ENCODE measurements at regions not wholly inside any gene's neighbourhood (a gene's known extent, or its start where the extent isn't known, plus 50 kb on each side); places are given as distances from the start of the nearest gene placed in this dataset.
"Not testable (repeated sequence)": the region's sequence is repeated elsewhere in the genome, so short reads cannot be mapped to it uniquely, and the experiment has no call there.

- H3K36me3 Mint-ChIP-seq, result no peaks in the 10 kb centered on the region
- H3K9me3 Mint-ChIP-seq, result peaks cover 7 to 11% of the 10 kb centered on the region in 2 donors
- H3K4me3 Mint-ChIP-seq, result no peak overlapping the region
- no peak overlapping the region for H3K27ac Mint-ChIP-seq
- ATAC-seq (replicated peaks) (no peak), DNase-seq (no peak)
- H3K4me1 Mint-ChIP-seq, result no peaks in the 10 kb centered on the region
- H3K27me3 Mint-ChIP-seq, result no peaks in the 10 kb centered on the region
Measured at GRCh38 chr14:46147452-46147851, 504.1 kb downstream of the RPL10L start.

- Mint-ChIP-seq H3K27ac (no peak overlapping the region), H3K36me3 (no peaks in the 10 kb centered on the region), H3K4me1 (no peaks in the 10 kb centered on the region), H3K27me3 (no peaks in the 10 kb centered on the region), H3K9me3 (peaks cover 7 to 11% of the 10 kb centered on the region in 2 donors), H3K4me3 (no peak overlapping the region)
- ATAC-seq (replicated peaks) (no peak), DNase-seq (no peak)
Measured at GRCh38 chr14:46147024-46147423, 504.6 kb downstream of the RPL10L start.

- H3K27ac Mint-ChIP-seq, result no peak overlapping the region
- no peaks in the 10 kb centered on the region for H3K27me3 Mint-ChIP-seq
- no peak overlapping the region for H3K4me3 Mint-ChIP-seq
- no peaks in the 10 kb centered on the region for H3K4me1 Mint-ChIP-seq
- ATAC-seq (replicated peaks) (no peak), DNase-seq (no peak)
- no peaks in the 10 kb centered on the region for H3K36me3 Mint-ChIP-seq
- H3K9me3 Mint-ChIP-seq, result peaks cover 0 to 5% of the 10 kb centered on the region in 2 donors
Measured at GRCh38 chr14:46140445-46140844, 511.1 kb downstream of the RPL10L start.

GRCh38 chr14:46139649-46140048, 511.9 kb downstream of the RPL10L start:
- no peaks in the 10 kb centered on the region for H3K4me1 Mint-ChIP-seq
- H3K9me3 Mint-ChIP-seq, result peaks cover 0 to 5% of the 10 kb centered on the region in 2 donors
- no peaks in the 10 kb centered on the region for H3K36me3 Mint-ChIP-seq
- ATAC-seq (replicated peaks) (no peak), DNase-seq (no peak)
- no peak overlapping the region for H3K4me3 Mint-ChIP-seq
- H3K27me3 Mint-ChIP-seq, result no peaks in the 10 kb centered on the region
- no peak overlapping the region for H3K27ac Mint-ChIP-seq

GRCh38 chr14:46137786-46138185, 513.8 kb downstream of the RPL10L start:
- Mint-ChIP-seq H3K36me3 (no peaks in the 10 kb centered on the region), H3K4me1 (no peaks in the 10 kb centered on the region), H3K9me3 (peaks cover 3 to 7% of the 10 kb centered on the region in 2 donors), H3K27ac (no peak overlapping the region), H3K4me3 (no peak overlapping the region), H3K27me3 (no peaks in the 10 kb centered on the region)
- DNase-seq (no peak), ATAC-seq (replicated peaks) (no peak)

- ATAC-seq (replicated peaks), result no peak
- Mint-ChIP-seq H3K4me1 (no peaks in the 10 kb centered on the region), H3K27ac (no peak overlapping the region), H3K27me3 (no peaks in the 10 kb centered on the region), H3K4me3 (no peak overlapping the region), H3K9me3 (peaks cover 3 to 7% of the 10 kb centered on the region in 2 donors), H3K36me3 (no peaks in the 10 kb centered on the region)
- no peak for DNase-seq
Measured at GRCh38 chr14:46136456-46136855, 515.1 kb downstream of the RPL10L start.

GRCh38 chr14:46108228-46108627, 543.4 kb downstream of the RPL10L start:
- Mint-ChIP-seq H3K4me1 (no peaks in the 10 kb centered on the region), H3K4me3 (no peak overlapping the region), H3K27ac (no peak overlapping the region), H3K27me3 (no peaks in the 10 kb centered on the region), H3K36me3 (no peaks in the 10 kb centered on the region), H3K9me3 (peaks cover 19 to 20% of the 10 kb centered on the region in 2 donors)
- no peak for ATAC-seq (replicated peaks)
- DNase-seq, result no peak

- H3K9me3 Mint-ChIP-seq, result not testable (repeated sequence)
Measured at GRCh38 chr14:46100901-46101300, 550.7 kb downstream of the RPL10L start.

GRCh38 chr14:46091819-46092218, 559.8 kb downstream of the RPL10L start:
- no peak overlapping the region for H3K27ac Mint-ChIP-seq
- H3K4me1 Mint-ChIP-seq, result no peaks in the 10 kb centered on the region
- no peaks in the 10 kb centered on the region for H3K36me3 Mint-ChIP-seq
- H3K4me3 Mint-ChIP-seq, result no peak overlapping the region
- peaks cover 0 to under 1% of the 10 kb centered on the region in 2 donors for H3K9me3 Mint-ChIP-seq
- no peak for ATAC-seq (replicated peaks)
- DNase-seq, result no peak
- H3K27me3 Mint-ChIP-seq, result no peaks in the 10 kb centered on the region

More at GRCh38 chr14:46100901-46101300, 550.7 kb downstream of the RPL10L start:
- not testable (repeated sequence) for H3K36me3 Mint-ChIP-seq; H3K4me1 Mint-ChIP-seq; H3K4me3 Mint-ChIP-seq; H3K27ac Mint-ChIP-seq; H3K27me3 Mint-ChIP-seq; DNase-seq; ATAC-seq (replicated peaks)

GRCh38 chr14:46087604-46088003, 564.0 kb downstream of the RPL10L start:
- peaks cover 3 to 9% of the 10 kb centered on the region in 2 donors for H3K9me3 Mint-ChIP-seq
- ATAC-seq (replicated peaks), result no peak
- no peaks in the 10 kb centered on the region for H3K36me3 Mint-ChIP-seq
- DNase-seq, result no peak
- H3K27ac Mint-ChIP-seq, result no peak overlapping the region
- no peaks in the 10 kb centered on the region for H3K4me1 Mint-ChIP-seq
- H3K27me3 Mint-ChIP-seq, result no peaks in the 10 kb centered on the region
- no peak overlapping the region for H3K4me3 Mint-ChIP-seq

- no peak for ATAC-seq (replicated peaks)
Measured at GRCh38 chr14:46074061-46074460, 577.5 kb downstream of the RPL10L start.

GRCh38 chr14:46063872-46064271, 587.7 kb downstream of the RPL10L start:
- no peak overlapping the region for H3K4me3 Mint-ChIP-seq

More at GRCh38 chr14:46074061-46074460, 577.5 kb downstream of the RPL10L start:
- no peaks in the 10 kb centered on the region for H3K4me1 Mint-ChIP-seq
- no peaks in the 10 kb centered on the region for H3K27me3 Mint-ChIP-seq
- no peak for DNase-seq
- H3K9me3 Mint-ChIP-seq, result no peaks in the 10 kb centered on the region
- H3K27ac Mint-ChIP-seq, result no peak overlapping the region
- no peak overlapping the region for H3K4me3 Mint-ChIP-seq
- no peaks in the 10 kb centered on the region for H3K36me3 Mint-ChIP-seq

GRCh38 chr14:46058964-46059563, 592.5 kb downstream of the RPL10L start:
- DNase-seq (no peak), ATAC-seq (replicated peaks) (no peak)
- peaks cover 1 to 5% of the 10 kb centered on the region in 2 donors for H3K9me3 Mint-ChIP-seq
- H3K4me1 Mint-ChIP-seq, result no peaks in the 10 kb centered on the region
- H3K4me3 Mint-ChIP-seq, result no peak overlapping the region
- H3K36me3 Mint-ChIP-seq, result no peaks in the 10 kb centered on the region
- H3K27me3 Mint-ChIP-seq, result no peaks in the 10 kb centered on the region
- H3K27ac Mint-ChIP-seq, result no peak overlapping the region

More at GRCh38 chr14:46063872-46064271, 587.7 kb downstream of the RPL10L start:
- ATAC-seq (replicated peaks) (no peak), DNase-seq (no peak)
- Mint-ChIP-seq H3K4me1 (no peaks in the 10 kb centered on the region), H3K27ac (no peak overlapping the region), H3K9me3 (peaks cover 3 to 5% of the 10 kb centered on the region in 2 donors), H3K27me3 (no peaks in the 10 kb centered on the region), H3K36me3 (no peaks in the 10 kb centered on the region)

- Mint-ChIP-seq H3K27ac (no peak overlapping the region), H3K4me1 (no peaks in the 10 kb centered on the region), H3K4me3 (no peak overlapping the region), H3K27me3 (no peaks in the 10 kb centered on the region), H3K36me3 (no peaks in the 10 kb centered on the region), H3K9me3 (peaks cover 1 to 5% of the 10 kb centered on the region in 2 donors)
- DNase-seq, result no peak
- ATAC-seq (replicated peaks), result no peak
Measured at GRCh38 chr14:46057799-46058198, 593.8 kb downstream of the RPL10L start.

GRCh38 chr14:46054526-46054925, 597.1 kb downstream of the RPL10L start:
- Mint-ChIP-seq H3K27ac (no peak overlapping the region), H3K27me3 (no peaks in the 10 kb centered on the region), H3K4me1 (no peaks in the 10 kb centered on the region), H3K36me3 (no peaks in the 10 kb centered on the region), H3K9me3 (peaks cover 0 to 1% of the 10 kb centered on the region in 2 donors), H3K4me3 (no peak overlapping the region)
- DNase-seq (no peak), ATAC-seq (replicated peaks) (no peak)
